G401 (cell line): ENCODE measurements at regions not wholly inside any gene's neighbourhood (a gene's known extent, or its start where the extent isn't known, plus 50 kb on each side); places are given as distances from the start of the nearest gene placed in this dataset.

Source experiments
- DNase-seq: peaks from one replicate; pipeline ENCODE4 v3.0.0-alpha.2; 2015; ENCODE audit warnings: low spot score
- in situ Hi-C: cut with HindIII; loops from 2 replicates; pipeline ENCODE4 v1.10.0; 2016; ENCODE audit warnings: low sequenced_read_pairs, mixed read lengths

GRCh38 chr11:45597097-45597496 is 68.3 kb downstream of the CHST1 start:
- in situ Hi-C loops = no loop called here
- DNase-seq = no peak

GRCh38 chr11:45596571-45596970 is 68.9 kb downstream of the CHST1 start:
- no peak for DNase-seq
- in situ Hi-C loops = no loop called here

GRCh38 chr11:45593992-45594391 is 71.4 kb downstream of the CHST1 start:
- in situ Hi-C loops = no loop called here
- DNase-seq = no peak

- in situ Hi-C loops = no loop called here
- no peak for DNase-seq
Measured at GRCh38 chr11:45592636-45593035, 72.8 kb downstream of the CHST1 start.

GRCh38 chr11:45590743-45591142 is 74.7 kb downstream of the CHST1 start:
- DNase-seq = peak; percentile 22
- in situ Hi-C loops = no loop called here

- no peak for DNase-seq
- in situ Hi-C loops = no loop called here
Measured at GRCh38 chr11:45585205-45585604, 80.2 kb downstream of the CHST1 start.

- no peak for DNase-seq
Measured at GRCh38 chr11:45583981-45584566, 81.3 kb downstream of the CHST1 start.

GRCh38 chr11:45580399-45580798 is 85.0 kb downstream of the CHST1 start:
- in situ Hi-C loops = no loop called here
- DNase-seq = no peak

More at GRCh38 chr11:45583981-45584566, 81.3 kb downstream of the CHST1 start:
- in situ Hi-C loops = no loop called here

- in situ Hi-C loops = no loop called here
- DNase-seq = no peak
Measured at GRCh38 chr11:45578316-45578715, 87.1 kb downstream of the CHST1 start.

- in situ Hi-C loops = no loop called here
- DNase-seq = no peak
Measured at GRCh38 chr11:45577752-45578151, 87.7 kb downstream of the CHST1 start.

GRCh38 chr11:45576461-45577215 is 88.8 kb downstream of the CHST1 start:
- DNase-seq = no peak
- in situ Hi-C loops = no loop called here

- no peak for DNase-seq
- in situ Hi-C loops = no loop called here
Measured at GRCh38 chr11:45573728-45574127, 91.7 kb downstream of the CHST1 start.

- in situ Hi-C loops = no loop called here
- DNase-seq = no peak
Measured at GRCh38 chr11:45572354-45573123, 92.9 kb downstream of the CHST1 start.

- in situ Hi-C loops = no loop called here
- DNase-seq = no peak
Measured at GRCh38 chr11:45569776-45570175, 95.6 kb downstream of the CHST1 start.

- DNase-seq = no peak
- in situ Hi-C loops = no loop called here
Measured at GRCh38 chr11:45568049-45568448, 97.4 kb downstream of the CHST1 start.

GRCh38 chr11:45565446-45565988 is 99.9 kb downstream of the CHST1 start:
- in situ Hi-C loops = no loop called here
- DNase-seq = no peak

GRCh38 chr11:45563810-45564209 is 101.6 kb downstream of the CHST1 start:
- in situ Hi-C loops = no loop called here
- DNase-seq = no peak

- in situ Hi-C loops = no loop called here
- DNase-seq = no peak
Measured at GRCh38 chr11:45563171-45563570, 102.3 kb downstream of the CHST1 start.

- DNase-seq = peak; percentile 11
- in situ Hi-C loops = no loop called here
Measured at GRCh38 chr11:45560913-45561281, 104.5 kb downstream of the CHST1 start.
